HG03039 (cell line): ENCODE measurements at regions not wholly inside any gene's neighbourhood (a gene's known extent, or its start where the extent isn't known, plus 50 kb on each side); places are given as distances from the start of the nearest gene placed in this dataset.

Experiments
- ATAC-seq: cut with Tn5 transposase; IDR thresholded peaks from one replicate; pipeline ENCODE4 v1.9.1; 2021; ENCODE audit warnings: mild to moderate bottlenecking, moderate library complexity; ENCODE audit not compliant: unreplicated experiment

GRCh38 chr3:177753451-177754155, 556.3 kb upstream of the TBL1XR1 start:
- ATAC-seq = no peak

GRCh38 chr3:177754508-177754921, 557.2 kb upstream of the TBL1XR1 start:
- no peak for ATAC-seq

- no peak for ATAC-seq
Measured at GRCh38 chr3:177758126-177758525, 560.8 kb upstream of the TBL1XR1 start.

GRCh38 chr3:177760803-177761202, 563.5 kb upstream of the TBL1XR1 start:
- ATAC-seq = no peak

GRCh38 chr3:177764377-177764912, 567.2 kb upstream of the TBL1XR1 start:
- ATAC-seq = no peak

GRCh38 chr3:177764933-177765332, 567.7 kb upstream of the TBL1XR1 start:
- no peak for ATAC-seq

GRCh38 chr3:177770383-177771230, 573.3 kb upstream of the TBL1XR1 start:
- ATAC-seq = no peak

GRCh38 chr3:177771780-177772179, 574.5 kb upstream of the TBL1XR1 start:
- no peak for ATAC-seq

- no peak for ATAC-seq
Measured at GRCh38 chr3:177772908-177773557, 575.8 kb upstream of the TBL1XR1 start.

- no peak for ATAC-seq
Measured at GRCh38 chr3:177773717-177774116, 576.4 kb upstream of the TBL1XR1 start.

GRCh38 chr3:177776661-177777101, 579.4 kb upstream of the TBL1XR1 start:
- no peak for ATAC-seq

- peak; percentile 93 for ATAC-seq
Measured at GRCh38 chr3:177777699-177778098, 580.4 kb upstream of the TBL1XR1 start.

- ATAC-seq = no peak
Measured at GRCh38 chr3:177778633-177779032, 581.4 kb upstream of the TBL1XR1 start.

- no peak for ATAC-seq
Measured at GRCh38 chr3:177781686-177782161, 584.4 kb upstream of the TBL1XR1 start.

GRCh38 chr3:177783338-177783737, 586.1 kb upstream of the TBL1XR1 start:
- ATAC-seq = no peak

- ATAC-seq = no peak
Measured at GRCh38 chr3:177783767-177784166, 586.5 kb upstream of the TBL1XR1 start.

- peak; percentile 70 for ATAC-seq
Measured at GRCh38 chr3:177787279-177788041, 590.2 kb upstream of the TBL1XR1 start.

GRCh38 chr3:177789500-177789899, 592.2 kb upstream of the TBL1XR1 start:
- no peak for ATAC-seq

- ATAC-seq = no peak
Measured at GRCh38 chr3:177792311-177793030, 595.2 kb upstream of the TBL1XR1 start.

GRCh38 chr3:177793451-177793850, 596.2 kb upstream of the TBL1XR1 start:
- ATAC-seq = no peak
